Panc1 (cell line): ENCODE measurements at regions not wholly inside any gene's neighbourhood (a gene's known extent, or its start where the extent isn't known, plus 50 kb on each side); places are given as distances from the start of the nearest gene placed in this dataset.

ENCODE experiments used
- ATAC-seq: fragments of 200-7000 bp; cut with Tn5 transposase; 2 replicates; pipeline ENCODE4 v1.9.1; 2020; ENCODE audit warnings: mild to moderate bottlenecking, moderate library complexity
- BruUV-seq: library from RNA; stranded (reverse); fragments of 400-500 nt; replicated peaks from 2 replicates; lab custom pipeline; 2021; lab: Mats Ljungman, UMichigan
- CTCF ChIA-PET: fragments of 300-600 bp; sonication (Branson Sonifier 250); formaldehyde crosslinking; loops from one replicate; lab custom pipeline; 2022; ENCODE audit warnings: antibody characterized with exemption; lab: Charles Lee
- POLR2A ChIA-PET: fragments of 300-600 bp; sonication (Branson Sonifier 250); formaldehyde crosslinking; loops from one replicate; lab custom pipeline; 2022; ENCODE audit warnings: antibody characterized with exemption; lab: Charles Lee
- DNase-seq: peaks from one replicate; pipeline ENCODE4 v3.0.0-alpha.2; 2010; ENCODE audit warnings: low read depth, low spot score
- H3K27ac ChIP-seq: 2 replicates; pipeline ENCODE4 v1.5.1; 2011; ENCODE audit warnings: mild to moderate bottlenecking, low read length, inconsistent platforms
- H3K27me3 ChIP-seq: fragments of 200-500 bp; sonication (Bioruptor generic); 2 replicates; pipeline ENCODE4 v1.6.0; 2014; ENCODE audit warnings: low read length, inconsistent platforms; ENCODE audit not compliant: control insufficient read depth, insufficient read depth
- H3K36me3 ChIP-seq: fragments of 200-500 bp; sonication (Bioruptor generic); 2 replicates; pipeline ENCODE4 v1.5.1; 2014; ENCODE audit warnings: inconsistent platforms, mild to moderate bottlenecking, low read length, moderate library complexity; ENCODE audit not compliant: control insufficient read depth, insufficient read depth
- H3K4me1 ChIP-seq: 2 replicates; pipeline ENCODE4 v1.5.1; 2011; ENCODE audit warnings: inconsistent platforms, mild to moderate bottlenecking, low read length, moderate library complexity; ENCODE audit not compliant: control insufficient read depth, insufficient read depth
- H3K4me3 ChIP-seq, 2 experiments: 2 replicates each; pipeline ENCODE4 v1.5.1; 2011 to 2012; ENCODE audit warnings: low read depth in 2 of 2, low read length in 2 of 2, mild to moderate bottlenecking in 2 of 2, inconsistent platforms in 1 of 2, moderate library complexity in 1 of 2
- H3K9me3 ChIP-seq: fragments of 200-500 bp; sonication (Bioruptor generic); 2 replicates; pipeline ENCODE4 v1.5.1; 2014; ENCODE audit warnings: low read depth, mild to moderate bottlenecking, inconsistent platforms, low read length, moderate library complexity; ENCODE audit not compliant: control insufficient read depth, insufficient read depth
- POLR2AphosphoS5 ChIP-seq: IDR thresholded peaks from 2 replicates; pipeline ENCODE4 v1.6.1; 2012; ENCODE audit warnings: mild to moderate bottlenecking, low read depth, low read length, moderate library complexity
- SIN3A ChIP-seq: IDR thresholded peaks from 2 replicates; pipeline ENCODE4 v1.6.1; 2012; ENCODE audit warnings: low read depth, mild to moderate bottlenecking, low read length, moderate library complexity, borderline replicate concordance; ENCODE audit not compliant: insufficient read depth
- TCF7L2 ChIP-seq: IDR thresholded peaks from 2 replicates; pipeline ENCODE4 v1.6.1; 2011; ENCODE audit warnings: mild to moderate bottlenecking, low read depth, low read length, inconsistent platforms
- in situ Hi-C: cut with HindIII; loops from 2 replicates; pipeline ENCODE4 v1.10.0; 2016; ENCODE audit warnings: low sequenced_read_pairs, low pct_unique_long_range_greater_than_20kb
- intact Hi-C: fragments of 100-400 bp; cut with micrococcal nuclease; formaldehyde crosslinking; loops from one replicate; pipeline ENCODE4 v1.10.0; 2022; ENCODE audit not compliant: unreplicated experiment
- TF ChIP-seq, protein P1 (sequence below), 2 experiments: IDR thresholded peaks; 2 replicates each; pipeline ENCODE4 v1.6.1; 2011 to 2012; ENCODE audit warnings: low read depth in 2 of 2, control low read depth in 1 of 2, low read length in 1 of 2, mild to moderate bottlenecking in 1 of 2, moderate library complexity in 1 of 2; ENCODE audit not compliant: insufficient read depth in 1 of 2
- TF ChIP-seq, protein P2 (sequence below): fragments of 450-650 bp; IDR thresholded peaks from 2 replicates; pipeline ENCODE4 v1.5.1; 2017; ENCODE audit warnings: mild to moderate bottlenecking

DNA sequence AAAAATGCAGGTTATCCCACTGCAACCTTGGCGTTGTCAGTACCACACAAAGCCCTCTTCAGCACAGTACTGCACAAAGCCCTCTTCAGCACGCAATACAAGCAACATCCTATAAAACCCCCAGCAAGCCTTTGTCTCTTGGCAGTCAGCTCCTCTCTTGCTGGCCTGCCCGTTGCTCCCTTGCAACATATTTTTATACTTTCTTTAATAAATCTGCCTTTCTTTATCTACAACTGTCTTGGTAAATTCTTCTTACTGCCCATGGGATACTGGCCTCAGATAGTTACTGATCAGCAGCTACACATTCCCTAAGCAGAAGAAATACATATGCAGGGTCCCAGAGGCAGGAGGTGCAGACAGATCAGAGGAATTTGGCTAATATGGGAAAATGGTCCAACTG is 70.5 kb upstream of the MAP3K4 start:
- ATAC-seq = no peak
- ChIA-PET CTCF (no interaction called here), POLR2A (no interaction called here)
- no peaks in the 10 kb centered on the region; the same call in 1 of the 2 replicates for H3K9me3 ChIP-seq
- no TSS peak for BruUV-seq
- DNase-seq = no peak
- TF ChIP-seq TCF7L2 (no peak), SIN3A (no peak), POLR2AphosphoS5 (no peak)
- TF ChIP-seq, protein P1, sequence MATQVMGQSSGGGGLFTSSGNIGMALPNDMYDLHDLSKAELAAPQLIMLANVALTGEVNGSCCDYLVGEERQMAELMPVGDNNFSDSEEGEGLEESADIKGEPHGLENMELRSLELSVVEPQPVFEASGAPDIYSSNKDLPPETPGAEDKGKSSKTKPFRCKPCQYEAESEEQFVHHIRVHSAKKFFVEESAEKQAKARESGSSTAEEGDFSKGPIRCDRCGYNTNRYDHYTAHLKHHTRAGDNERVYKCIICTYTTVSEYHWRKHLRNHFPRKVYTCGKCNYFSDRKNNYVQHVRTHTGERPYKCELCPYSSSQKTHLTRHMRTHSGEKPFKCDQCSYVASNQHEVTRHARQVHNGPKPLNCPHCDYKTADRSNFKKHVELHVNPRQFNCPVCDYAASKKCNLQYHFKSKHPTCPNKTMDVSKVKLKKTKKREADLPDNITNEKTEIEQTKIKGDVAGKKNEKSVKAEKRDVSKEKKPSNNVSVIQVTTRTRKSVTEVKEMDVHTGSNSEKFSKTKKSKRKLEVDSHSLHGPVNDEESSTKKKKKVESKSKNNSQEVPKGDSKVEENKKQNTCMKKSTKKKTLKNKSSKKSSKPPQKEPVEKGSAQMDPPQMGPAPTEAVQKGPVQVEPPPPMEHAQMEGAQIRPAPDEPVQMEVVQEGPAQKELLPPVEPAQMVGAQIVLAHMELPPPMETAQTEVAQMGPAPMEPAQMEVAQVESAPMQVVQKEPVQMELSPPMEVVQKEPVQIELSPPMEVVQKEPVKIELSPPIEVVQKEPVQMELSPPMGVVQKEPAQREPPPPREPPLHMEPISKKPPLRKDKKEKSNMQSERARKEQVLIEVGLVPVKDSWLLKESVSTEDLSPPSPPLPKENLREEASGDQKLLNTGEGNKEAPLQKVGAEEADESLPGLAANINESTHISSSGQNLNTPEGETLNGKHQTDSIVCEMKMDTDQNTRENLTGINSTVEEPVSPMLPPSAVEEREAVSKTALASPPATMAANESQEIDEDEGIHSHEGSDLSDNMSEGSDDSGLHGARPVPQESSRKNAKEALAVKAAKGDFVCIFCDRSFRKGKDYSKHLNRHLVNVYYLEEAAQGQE (IDR thresholded peaks at IDR 0.05; ENCODE audit: insufficient read depth in 1 of 2, low read depth in 2 of 2, low read length in 1 of 2) = no peak
- TF ChIP-seq, protein P2, sequence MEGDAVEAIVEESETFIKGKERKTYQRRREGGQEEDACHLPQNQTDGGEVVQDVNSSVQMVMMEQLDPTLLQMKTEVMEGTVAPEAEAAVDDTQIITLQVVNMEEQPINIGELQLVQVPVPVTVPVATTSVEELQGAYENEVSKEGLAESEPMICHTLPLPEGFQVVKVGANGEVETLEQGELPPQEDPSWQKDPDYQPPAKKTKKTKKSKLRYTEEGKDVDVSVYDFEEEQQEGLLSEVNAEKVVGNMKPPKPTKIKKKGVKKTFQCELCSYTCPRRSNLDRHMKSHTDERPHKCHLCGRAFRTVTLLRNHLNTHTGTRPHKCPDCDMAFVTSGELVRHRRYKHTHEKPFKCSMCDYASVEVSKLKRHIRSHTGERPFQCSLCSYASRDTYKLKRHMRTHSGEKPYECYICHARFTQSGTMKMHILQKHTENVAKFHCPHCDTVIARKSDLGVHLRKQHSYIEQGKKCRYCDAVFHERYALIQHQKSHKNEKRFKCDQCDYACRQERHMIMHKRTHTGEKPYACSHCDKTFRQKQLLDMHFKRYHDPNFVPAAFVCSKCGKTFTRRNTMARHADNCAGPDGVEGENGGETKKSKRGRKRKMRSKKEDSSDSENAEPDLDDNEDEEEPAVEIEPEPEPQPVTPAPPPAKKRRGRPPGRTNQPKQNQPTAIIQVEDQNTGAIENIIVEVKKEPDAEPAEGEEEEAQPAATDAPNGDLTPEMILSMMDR = no peak
- no peak overlapping the region for H3K27ac ChIP-seq
- intact Hi-C loops (no loop called here), in situ Hi-C loops (no loop called here)
- no peak overlapping the region for H3K4me3 ChIP-seq
- H3K27me3 ChIP-seq = no peaks in the 10 kb centered on the region
- no peaks in the 10 kb centered on the region for H3K36me3 ChIP-seq
- H3K4me1 ChIP-seq = no peaks in the 10 kb centered on the region

GRCh38 chr6:160926281-160927276 is 65.0 kb upstream of the MAP3K4 start:
- Histone ChIP-seq H3K9me3 (no peaks in the 10 kb centered on the region), H3K4me1 (peaks cover 4% of the 10 kb centered on the region; the same call in 1 of the 2 replicates), H3K4me3 (no peak overlapping the region), H3K27me3 (no peaks in the 10 kb centered on the region), H3K36me3 (no peaks in the 10 kb centered on the region), H3K27ac (no peak overlapping the region)
- TF ChIP-seq TCF7L2 = no peak
- TF ChIP-seq, protein P2 = no peak
- no peak for TF ChIP-seq SIN3A
- TF ChIP-seq POLR2AphosphoS5 = no peak
- TF ChIP-seq, protein P1 (IDR thresholded peaks at IDR 0.05; ENCODE audit: insufficient read depth in 1 of 2, low read depth in 2 of 2, low read length in 1 of 2) = no peak
- DNase-seq (no peak), ATAC-seq (no peak)
- BruUV-seq = no TSS peak
- intact Hi-C loops = no loop called here
- in situ Hi-C loops = no loop called here
- ChIA-PET POLR2A (interaction anchor here (0.7 kb wide), 1 partner anchor 43 kb away, joined by 5 read pairs; no protein-coding TSS in a partner anchor), CTCF (no interaction called here)
